SU-DHL-6 (cell line): ENCODE measurements at regions not wholly inside any gene's neighbourhood (a gene's known extent, or its start where the extent isn't known, plus 50 kb on each side); places are given as distances from the start of the nearest gene placed in this dataset.

Source experiments
- CTCF ChIP-seq: fragments of 200-600 bp; sonication (generic); IDR thresholded peaks from one replicate; pipeline ENCODE4 v1.5.1; 2017; ENCODE audit warnings: antibody characterized with exemption, mild to moderate bottlenecking, low read length, moderate library complexity; ENCODE audit not compliant: insufficient read depth, poor library complexity, severe bottlenecking
- EZH2phosphoT487 ChIP-seq: fragments of 200-600 bp; sonication (generic), shearing (Covaris generic); conservative IDR thresholded peaks from 2 replicates; pipeline ENCODE4 v1.6.1; 2018; ENCODE audit warnings: mild to moderate bottlenecking, antibody characterized with exemption, low read length, moderate library complexity, mixed read lengths

GRCh38 chr10:120188950-120189349 is 268.1 kb upstream of the PLPP4 start:
- no peak for TF ChIP-seq CTCF
- TF ChIP-seq EZH2phosphoT487, result no peak
